ENCODE measurements at regions not wholly inside any gene's neighbourhood (a gene's known extent, or its start where the extent isn't known, plus 50 kb on each side); places are given as distances from the start of the nearest gene placed in this dataset.

GRCh38 chr3:152780553-152780952 is 54.4 kb upstream of the P2RY1 start:
- DNase-seq = no peak

GRCh38 chr3:152785051-152785450 is 49.9 kb upstream of the P2RY1 start:
- DNase-seq = no peak
